CD14-positive monocyte (primary cell): ENCODE measurements at regions not wholly inside any gene's neighbourhood (a gene's known extent, or its start where the extent isn't known, plus 50 kb on each side); places are given as distances from the start of the nearest gene placed in this dataset.
A peak's percentile ranks its signal among the peaks of the same experiment; 100 is the strongest.

Source experiments
- DNase-seq, 3 donors: peaks; one replicate each; pipeline ENCODE4 v3.0.0-alpha.2; 2011 to 2022
- H2AFZ ChIP-seq: 2 replicates; pipeline ENCODE4 v1.6.0; 2012; ENCODE audit warnings: mild to moderate bottlenecking, low read depth, low read length, inconsistent platforms; ENCODE audit not compliant: insufficient read depth, poor library complexity, severe bottlenecking
- H3K27ac ChIP-seq, 2 donors: 1 replicate in 1 of 2; 2 replicates in 1 of 2; pipeline ENCODE4 v1.5.1; 2012 to 2013; ENCODE audit warnings: low read length in 2 of 2, control low read depth in 1 of 2, inconsistent platforms in 1 of 2, low read depth in 1 of 2, mild to moderate bottlenecking in 1 of 2
- H3K27me3 ChIP-seq, 2 donors: one replicate each; pipeline versions ENCODE4 v1.6.0 to v1.6.1; 2011 to 2013; ENCODE audit warnings: low read length in 2 of 2; ENCODE audit not compliant: control insufficient read depth in 2 of 2, insufficient read depth in 2 of 2
- H3K36me3 ChIP-seq, 2 donors: replicated peaks in 1 of 2; 1 replicate in 1 of 2; 2 replicates in 1 of 2; pipeline versions ENCODE4 v1.5.1 to v1.6.1; 2012 to 2013; ENCODE audit warnings: low read length in 2 of 2, control low read depth in 1 of 2, inconsistent platforms in 1 of 2, mild to moderate bottlenecking in 1 of 2; ENCODE audit not compliant: insufficient read depth in 2 of 2, control insufficient read depth in 1 of 2
- H3K4me1 ChIP-seq, 2 donors: 1 replicate in 1 of 2; 2 replicates in 1 of 2; pipeline versions ENCODE4 v1.5.1 to v1.6.1; 2012 to 2013; ENCODE audit warnings: low read length in 2 of 2, control low read depth in 1 of 2, inconsistent platforms in 1 of 2, mild to moderate bottlenecking in 1 of 2, moderate library complexity in 1 of 2; ENCODE audit not compliant: insufficient read depth in 2 of 2, control insufficient read depth in 1 of 2
- H3K4me2 ChIP-seq: replicated peaks from 2 replicates; pipeline ENCODE3; 2012; ENCODE audit warnings: low read length, moderate library complexity, mild to moderate bottlenecking; ENCODE audit not compliant: poor library complexity, severe bottlenecking; ENCODE audit errors: extremely low read depth
- H3K4me3 ChIP-seq, 3 experiments: fragments of 200-600 bp in 1 of 3; sonication (generic) in 1 of 3; replicated peaks in 1 of 3; 1 replicate in 2 of 3; 2 replicates in 1 of 3; pipeline ENCODE4 v1.5.1; 2011 to 2013; ENCODE audit warnings: low read length in 3 of 3, mild to moderate bottlenecking in 3 of 3, control low read depth in 2 of 3, low read depth in 2 of 3, inconsistent platforms in 1 of 3, moderate library complexity in 1 of 3
- H3K79me2 ChIP-seq: 2 replicates; pipeline ENCODE4 v1.6.0; 2012; ENCODE audit warnings: mild to moderate bottlenecking, control low read depth, inconsistent platforms, low read length, moderate library complexity; ENCODE audit not compliant: insufficient read depth
- H3K9ac ChIP-seq: 2 replicates; pipeline ENCODE4 v1.6.0; 2017; ENCODE audit warnings: low read length, mild to moderate bottlenecking; ENCODE audit not compliant: insufficient read depth, poor library complexity, severe bottlenecking
- H3K9me3 ChIP-seq, 2 donors: replicated peaks in 1 of 2; 1 replicate in 1 of 2; 2 replicates in 1 of 2; pipeline versions ENCODE4 v1.5.1 to v1.6.1; 2012 to 2013; ENCODE audit warnings: low read length in 2 of 2, control low read depth in 1 of 2; ENCODE audit not compliant: control insufficient read depth in 1 of 2, insufficient read depth in 1 of 2
- H4K20me1 ChIP-seq: 2 replicates; pipeline ENCODE4 v1.6.0; 2012; ENCODE audit warnings: mild to moderate bottlenecking, low read length, control low read depth, moderate library complexity; ENCODE audit not compliant: insufficient read depth
- H3K27ac Mint-ChIP-seq, 7 donors: one replicate each; pipeline ENCODE4 v1.8.0; 2020; ENCODE audit warnings: mild to moderate bottlenecking in 7 of 7, mixed read lengths in 7 of 7, moderate library complexity in 6 of 7, inconsistent platforms in 2 of 7
- H3K27me3 Mint-ChIP-seq, 3 donors: one replicate each; pipeline ENCODE4 v1.8.0; 2021 to 2022; ENCODE audit warnings: low read depth in 3 of 3, mild to moderate bottlenecking in 3 of 3, mixed read lengths in 3 of 3, moderate library complexity in 3 of 3, inconsistent platforms in 1 of 3
- H3K36me3 Mint-ChIP-seq, 2 donors: one replicate each; pipeline ENCODE4 v1.8.0; 2020; ENCODE audit warnings: mixed read lengths in 2 of 2, inconsistent platforms in 1 of 2, mild to moderate bottlenecking in 1 of 2
- H3K4me1 Mint-ChIP-seq: one replicate; pipeline ENCODE4 v1.8.0; 2020; ENCODE audit warnings: mild to moderate bottlenecking, mixed read lengths
- H3K4me3 Mint-ChIP-seq, 2 donors: one replicate each; pipeline ENCODE4 v1.8.0; 2020; ENCODE audit warnings: mild to moderate bottlenecking in 2 of 2, mixed read lengths in 2 of 2, moderate library complexity in 1 of 2
- H3K9me3 Mint-ChIP-seq, 7 donors: one replicate each; pipeline ENCODE4 v1.8.0; 2020 to 2022; ENCODE audit warnings: mixed read lengths in 7 of 7, mild to moderate bottlenecking in 6 of 7, moderate library complexity in 6 of 7, inconsistent platforms in 2 of 7
- WGBS: methylation state at CpG from one replicate; pipeline ENCODE4 v1.1.5; 2013; ENCODE audit warnings: missing lambda C conversion rate; ENCODE audit not compliant: insufficient coverage; 5-methylcytosine and 5-hydroxymethylcytosine counted together
- intact Hi-C, 2 donors: fragments of 100-400 bp; cut with micrococcal nuclease; formaldehyde crosslinking; loops; one replicate each; pipeline versions ENCODE4 v1.15.0 to v1.15.1; 2023
- TF ChIP-seq, protein P1 (sequence below): fragments of 200-600 bp; IDR thresholded peaks from one replicate; pipeline ENCODE4 v1.8.0; 2022; ENCODE audit warnings: antibody characterized with exemption, mild to moderate bottlenecking

- TF ChIP-seq, protein P1, sequence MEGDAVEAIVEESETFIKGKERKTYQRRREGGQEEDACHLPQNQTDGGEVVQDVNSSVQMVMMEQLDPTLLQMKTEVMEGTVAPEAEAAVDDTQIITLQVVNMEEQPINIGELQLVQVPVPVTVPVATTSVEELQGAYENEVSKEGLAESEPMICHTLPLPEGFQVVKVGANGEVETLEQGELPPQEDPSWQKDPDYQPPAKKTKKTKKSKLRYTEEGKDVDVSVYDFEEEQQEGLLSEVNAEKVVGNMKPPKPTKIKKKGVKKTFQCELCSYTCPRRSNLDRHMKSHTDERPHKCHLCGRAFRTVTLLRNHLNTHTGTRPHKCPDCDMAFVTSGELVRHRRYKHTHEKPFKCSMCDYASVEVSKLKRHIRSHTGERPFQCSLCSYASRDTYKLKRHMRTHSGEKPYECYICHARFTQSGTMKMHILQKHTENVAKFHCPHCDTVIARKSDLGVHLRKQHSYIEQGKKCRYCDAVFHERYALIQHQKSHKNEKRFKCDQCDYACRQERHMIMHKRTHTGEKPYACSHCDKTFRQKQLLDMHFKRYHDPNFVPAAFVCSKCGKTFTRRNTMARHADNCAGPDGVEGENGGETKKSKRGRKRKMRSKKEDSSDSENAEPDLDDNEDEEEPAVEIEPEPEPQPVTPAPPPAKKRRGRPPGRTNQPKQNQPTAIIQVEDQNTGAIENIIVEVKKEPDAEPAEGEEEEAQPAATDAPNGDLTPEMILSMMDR: no peak
- H3K79me2 ChIP-seq: no peaks in the 10 kb centered on the region
- DNase-seq: no peak
- H2AFZ ChIP-seq: no peak overlapping the region
- Mint-ChIP-seq H3K27ac (no peak overlapping the region), H3K9me3 (peaks cover 2 to 14% (median 4%) of the 10 kb centered on the region in 7 donors), H3K27me3 (peaks cover 2 to 7% (median 2%) of the 10 kb centered on the region in 3 donors), H3K36me3 (no peaks in the 10 kb centered on the region), H3K4me3 (no peak overlapping the region), H3K4me1 (peaks cover 6% of the 10 kb centered on the region)
- H3K4me2 ChIP-seq: no peak overlapping the region
- H3K27me3 ChIP-seq: no peaks in the 10 kb centered on the region
- no peak overlapping the region for H3K27ac ChIP-seq
- peaks cover 4% of the 10 kb centered on the region in 2 donors for H3K4me1 ChIP-seq
- WGBS: no CpG with 5 or more reads among the region's 1 CpG
- H3K9ac ChIP-seq: no peak overlapping the region
- H4K20me1 ChIP-seq: no peaks in the 10 kb centered on the region
- no peaks in the 10 kb centered on the region for H3K36me3 ChIP-seq
- no peaks in the 10 kb centered on the region for H3K9me3 ChIP-seq
- intact Hi-C loops: no loop called here
- no peak overlapping the region for H3K4me3 ChIP-seq
Observed at GRCh38 chr9:91094324-91095088, 267.2 kb downstream of the AUH start.

DNA sequence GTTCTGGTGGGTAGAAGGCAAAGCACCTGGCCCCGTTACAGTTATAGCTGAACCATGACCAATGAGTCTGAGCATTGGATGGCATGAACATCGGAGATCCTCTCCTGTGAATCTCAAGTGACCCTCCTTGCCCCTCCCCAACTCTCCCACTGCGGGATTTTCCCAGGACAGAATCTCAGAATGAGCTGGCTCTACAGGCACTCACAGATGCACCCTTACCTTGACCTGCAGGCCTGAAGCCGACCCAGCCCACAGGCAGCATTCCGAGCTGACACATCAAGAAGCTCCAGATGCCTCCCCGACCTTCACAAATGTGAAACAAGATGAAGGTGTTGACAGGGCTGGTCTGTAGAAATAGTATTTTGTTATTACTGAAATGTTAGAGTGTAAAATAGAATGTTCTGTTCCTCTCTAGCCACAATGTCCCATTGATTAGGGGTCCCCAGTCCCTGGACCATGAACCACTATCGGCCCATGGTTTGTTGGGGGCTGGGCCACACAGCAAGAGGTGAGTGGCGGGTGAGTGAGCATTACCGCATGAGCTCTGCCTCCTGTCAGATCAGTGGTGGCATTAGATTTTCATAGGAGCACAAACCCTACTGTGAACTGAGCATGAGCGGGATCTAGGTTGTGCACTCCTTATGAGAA is 263.4 kb downstream of the AUH start:
- H3K4me3 Mint-ChIP-seq: no peak overlapping the region
- TF ChIP-seq, protein P1: no peak
- peaks cover 2 to 9% (median 2%) of the 10 kb centered on the region in 3 donors for H3K27me3 Mint-ChIP-seq
- no peak overlapping the region for H3K4me2 ChIP-seq
- no peak for DNase-seq
- H3K27ac Mint-ChIP-seq: peak overlapping the region in 1 of 7 donors; percentile 66
- no peaks in the 10 kb centered on the region for H3K27me3 ChIP-seq
- WGBS: 97% methylated on average over 6 of the region's 10 CpGs
- H3K9ac ChIP-seq: no peak overlapping the region
- peaks cover 30% of the 10 kb centered on the region for H3K4me1 Mint-ChIP-seq
- no peaks in the 10 kb centered on the region for H3K36me3 ChIP-seq
- peaks cover 2 to 14% (median 6%) of the 10 kb centered on the region in 7 donors for H3K9me3 Mint-ChIP-seq
- intact Hi-C loops: no loop called here
- H3K27ac ChIP-seq: no peak overlapping the region
- H3K4me1 ChIP-seq: peaks cover 22 to 24% of the 10 kb centered on the region in 2 donors
- no peaks in the 10 kb centered on the region for H3K36me3 Mint-ChIP-seq
- H3K9me3 ChIP-seq: no peaks in the 10 kb centered on the region
- no peaks in the 10 kb centered on the region for H4K20me1 ChIP-seq
- H3K79me2 ChIP-seq: no peaks in the 10 kb centered on the region
- H2AFZ ChIP-seq: no peak overlapping the region
- no peak overlapping the region for H3K4me3 ChIP-seq
